ENCODE measurements at regions not wholly inside any gene's neighbourhood (a gene's known extent, or its start where the extent isn't known, plus 50 kb on each side); places are given as distances from the start of the nearest gene placed in this dataset.

DNA sequence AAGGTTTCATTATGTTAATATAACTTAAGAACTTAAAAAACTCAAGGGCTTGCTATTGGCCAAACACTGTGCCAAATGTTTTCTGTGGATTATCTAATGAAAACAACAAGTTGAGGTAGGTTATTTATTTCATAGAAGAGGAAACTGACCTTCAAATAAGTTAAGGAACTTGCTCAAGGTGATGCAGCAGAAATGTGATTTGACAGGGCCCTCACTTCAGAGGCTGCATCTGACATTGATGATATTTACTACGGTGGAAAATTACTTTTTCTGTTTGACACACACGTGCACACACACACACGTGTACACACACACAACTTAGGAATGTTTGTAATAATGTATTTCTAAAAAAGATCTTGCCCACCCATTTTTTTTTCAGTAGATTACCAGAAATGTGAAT, 137.2 kb upstream of the CXCR4 start:
- ATAC-seq = no peak
- Histone ChIP-seq H3K27me3 (no peaks in the 10 kb centered on the region), H3K4me3 (no peak overlapping the region), H3K36me3 (no peaks in the 10 kb centered on the region), H3K4me1 (no peaks in the 10 kb centered on the region), H3K9me3 (no peaks in the 10 kb centered on the region), H3K27ac (no peak overlapping the region)
- intact Hi-C loops (cut with DNase I) = no loop called here
- DNase-seq = no peak
- 51% methylated on average over 3 of the region's 3 CpGs for WGBS (ENCODE audit: insufficient coverage, low coverage, low lambda C conversion rate, missing lambda C conversion rate)
- no peak for TF ChIP-seq POLR2A (IDR thresholded peaks at IDR 0.05)
- TF ChIP-seq, protein P1, sequence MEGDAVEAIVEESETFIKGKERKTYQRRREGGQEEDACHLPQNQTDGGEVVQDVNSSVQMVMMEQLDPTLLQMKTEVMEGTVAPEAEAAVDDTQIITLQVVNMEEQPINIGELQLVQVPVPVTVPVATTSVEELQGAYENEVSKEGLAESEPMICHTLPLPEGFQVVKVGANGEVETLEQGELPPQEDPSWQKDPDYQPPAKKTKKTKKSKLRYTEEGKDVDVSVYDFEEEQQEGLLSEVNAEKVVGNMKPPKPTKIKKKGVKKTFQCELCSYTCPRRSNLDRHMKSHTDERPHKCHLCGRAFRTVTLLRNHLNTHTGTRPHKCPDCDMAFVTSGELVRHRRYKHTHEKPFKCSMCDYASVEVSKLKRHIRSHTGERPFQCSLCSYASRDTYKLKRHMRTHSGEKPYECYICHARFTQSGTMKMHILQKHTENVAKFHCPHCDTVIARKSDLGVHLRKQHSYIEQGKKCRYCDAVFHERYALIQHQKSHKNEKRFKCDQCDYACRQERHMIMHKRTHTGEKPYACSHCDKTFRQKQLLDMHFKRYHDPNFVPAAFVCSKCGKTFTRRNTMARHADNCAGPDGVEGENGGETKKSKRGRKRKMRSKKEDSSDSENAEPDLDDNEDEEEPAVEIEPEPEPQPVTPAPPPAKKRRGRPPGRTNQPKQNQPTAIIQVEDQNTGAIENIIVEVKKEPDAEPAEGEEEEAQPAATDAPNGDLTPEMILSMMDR (IDR thresholded peaks at IDR 0.05) = no peak

DNA sequence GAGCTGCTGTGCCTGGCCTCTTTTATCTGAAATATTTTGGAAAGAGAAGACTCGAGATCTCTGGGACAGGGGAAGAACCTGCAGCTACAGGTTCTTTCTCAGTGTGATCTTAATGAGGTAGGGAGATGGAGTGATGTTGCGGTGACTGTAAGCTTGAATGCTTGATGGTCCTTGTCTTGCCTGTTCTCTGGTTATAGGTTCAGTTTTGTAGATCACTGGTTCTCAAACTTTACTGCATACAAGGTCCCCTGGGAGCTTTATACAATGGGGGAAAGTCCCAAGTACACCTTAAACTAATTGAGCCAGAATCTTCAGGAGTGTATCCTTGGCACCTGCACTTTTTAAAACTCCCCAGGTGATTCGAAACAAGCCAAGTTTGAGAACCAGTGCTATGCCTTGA, 136.7 kb upstream of the CXCR4 start:
- WGBS (ENCODE audit: insufficient coverage, low coverage, low lambda C conversion rate, missing lambda C conversion rate) = 32% methylated on average over 3 of the region's 3 CpGs
- TF ChIP-seq POLR2A (IDR thresholded peaks at IDR 0.05) = no peak
- TF ChIP-seq, protein P1 (IDR thresholded peaks at IDR 0.05) = no peak
- no peaks in the 10 kb centered on the region for H3K9me3 ChIP-seq
- intact Hi-C loops (cut with DNase I) = no loop called here
- ATAC-seq = no peak
- H3K4me1 ChIP-seq = no peaks in the 10 kb centered on the region
- no peaks in the 10 kb centered on the region for H3K36me3 ChIP-seq
- H3K27ac ChIP-seq = no peak overlapping the region
- no peak for DNase-seq
- H3K27me3 ChIP-seq = no peaks in the 10 kb centered on the region
- H3K4me3 ChIP-seq = no peak overlapping the region

DNA sequence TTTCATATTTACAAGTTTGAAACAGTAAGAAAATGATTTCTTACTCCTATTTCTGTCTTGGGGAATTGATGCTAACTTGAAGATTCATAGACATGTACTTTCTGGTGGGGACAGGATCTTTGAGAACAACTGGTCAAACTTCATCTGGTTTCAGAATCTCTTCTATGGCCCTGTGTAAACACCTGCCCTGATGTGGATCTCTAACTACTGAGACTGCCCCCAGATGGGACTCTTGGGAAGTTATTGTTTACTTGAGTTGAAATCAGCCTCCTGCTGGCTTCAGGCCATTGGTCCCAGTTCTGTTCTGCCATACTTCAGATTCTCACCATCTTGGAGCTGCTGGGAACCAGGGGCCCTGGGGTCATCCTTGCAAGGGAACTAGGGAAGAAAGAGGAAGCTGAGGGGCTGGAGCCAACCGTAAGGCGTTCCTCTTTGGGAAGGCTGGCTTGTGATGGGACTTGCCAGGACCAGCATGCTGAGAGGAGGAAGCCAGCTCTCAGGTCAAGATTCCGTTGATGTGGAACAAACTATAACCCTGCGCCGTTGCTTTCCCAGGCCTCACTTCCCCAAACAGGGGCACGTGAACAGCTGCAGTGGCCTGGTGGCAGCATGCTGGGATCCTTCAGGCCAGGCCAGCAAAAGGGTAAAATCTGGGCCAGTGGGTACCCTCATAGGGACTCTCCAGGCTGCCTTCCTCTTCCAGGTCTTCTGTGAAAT, 135.5 kb upstream of the CXCR4 start:
- Histone ChIP-seq H3K27me3 (no peaks in the 10 kb centered on the region), H3K36me3 (no peaks in the 10 kb centered on the region), H3K9me3 (no peaks in the 10 kb centered on the region), H3K4me3 (no peak overlapping the region), H3K4me1 (no peaks in the 10 kb centered on the region), H3K27ac (peak overlapping the region in 1 of 3 donors; percentile 13)
- intact Hi-C loops (cut with DNase I) = no loop called here
- DNase-seq (peak in 2 of 3 donors; percentile 43 to 74), ATAC-seq (peak; percentile 40 to 74 (median 68))
- no CpG with 5 or more reads among the region's 6 CpGs for WGBS (ENCODE audit: insufficient coverage, low coverage, low lambda C conversion rate, missing lambda C conversion rate)
- TF ChIP-seq, protein P1 (IDR thresholded peaks at IDR 0.05) = no peak
- no peak for TF ChIP-seq POLR2A (IDR thresholded peaks at IDR 0.05)

DNA sequence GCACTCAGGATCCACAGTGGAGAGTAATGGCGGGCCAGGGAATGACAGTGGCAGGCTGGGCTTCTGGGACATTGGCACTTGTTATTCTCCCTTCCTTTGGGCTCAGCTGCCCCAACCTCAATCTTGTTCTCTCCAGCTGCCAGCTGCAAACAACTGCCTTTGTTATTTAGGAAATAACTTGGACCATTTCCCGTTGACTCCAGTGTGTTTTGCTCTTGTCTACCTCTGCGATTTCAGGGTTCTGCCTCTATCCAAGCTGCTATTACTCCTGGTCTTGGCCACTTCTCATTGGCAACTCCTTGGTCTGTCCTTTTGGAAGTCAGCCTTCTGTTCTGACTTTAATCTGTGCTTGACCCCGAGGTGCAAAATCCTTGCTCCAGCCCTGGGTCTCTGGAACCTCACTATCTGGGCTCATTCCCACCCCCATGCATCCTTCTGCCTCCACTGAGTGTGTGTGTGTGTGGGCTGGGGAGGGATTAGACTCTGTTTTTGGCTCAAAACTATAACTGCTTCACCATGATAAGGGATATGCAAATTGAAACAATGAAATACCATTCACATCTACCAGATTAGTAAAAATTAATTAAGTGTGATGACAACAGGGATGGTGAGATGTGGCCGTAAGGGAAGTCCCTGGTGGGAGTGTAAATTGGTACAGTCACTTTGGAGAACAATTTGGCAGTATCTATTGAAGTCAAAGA, 134.1 kb upstream of the CXCR4 start:
- intact Hi-C loops (cut with DNase I) = no loop called here
- no peak overlapping the region for H3K27ac ChIP-seq
- H3K4me3 ChIP-seq = no peak overlapping the region
- H3K27me3 ChIP-seq = no peaks in the 10 kb centered on the region
- no peak for TF ChIP-seq POLR2A (IDR thresholded peaks at IDR 0.05)
- TF ChIP-seq, protein P1 (IDR thresholded peaks at IDR 0.05) = no peak
- H3K4me1 ChIP-seq = no peaks in the 10 kb centered on the region
- no peaks in the 10 kb centered on the region for H3K36me3 ChIP-seq
- ATAC-seq = no peak
- no peaks in the 10 kb centered on the region for H3K9me3 ChIP-seq
- no peak for DNase-seq
- 57% methylated on average over 5 of the region's 5 CpGs for WGBS (ENCODE audit: insufficient coverage, low coverage, low lambda C conversion rate, missing lambda C conversion rate)

Data from right lobe of liver (tissue), 6 donors.